Left ventricle myocardium inferior (tissue), 1 donor: ENCODE measurements at regions not wholly inside any gene's neighbourhood (a gene's known extent, or its start where the extent isn't known, plus 50 kb on each side); places are given as distances from the start of the nearest gene placed in this dataset.

ENCODE experiments used
- DNase-seq: peaks from one replicate; pipeline ENCODE4 v3.0.0-alpha.2; 2020
- H3K27ac ChIP-seq: fragments of 200-600 bp; replicated peaks from 2 replicates; pipeline ENCODE4 v1.8.0; 2021
- H3K27me3 ChIP-seq: fragments of 200-600 bp; 2 replicates; pipeline ENCODE4 v1.8.0; 2021; ENCODE audit warnings: low read depth
- H3K36me3 ChIP-seq: fragments of 200-600 bp; 2 replicates; pipeline ENCODE4 v1.8.0; 2021
- H3K4me1 ChIP-seq: fragments of 200-600 bp; 2 replicates; pipeline ENCODE4 v1.8.0; 2021
- H3K4me3 ChIP-seq: fragments of 200-600 bp; 2 replicates; pipeline ENCODE4 v1.8.0; 2021; ENCODE audit warnings: mild to moderate bottlenecking, moderate library complexity
- H3K9me3 ChIP-seq: fragments of 200-600 bp; replicated peaks from 2 replicates; pipeline ENCODE4 v1.8.0; 2021
- CTCF ChIP-seq: fragments of 200-600 bp; IDR thresholded peaks from 2 replicates; pipeline ENCODE4 v1.8.0; 2021; ENCODE audit warnings: antibody characterized with exemption, mild to moderate bottlenecking, borderline replicate concordance
- intact Hi-C: fragments of 100-400 bp; cut with micrococcal nuclease; formaldehyde crosslinking; loops from one replicate; pipeline ENCODE4 v1.11.0; 2022
- donor health status: DM: no; HTN: yes; CAD: no; lungs with severe emphysema.

- no peaks in the 10 kb centered on the region for H3K36me3 ChIP-seq
These were observed 178.7 kb upstream of the FAT1 start for GRCh38 chr4:186902361-186902760.

GRCh38 chr4:186904101-186904500, 180.4 kb upstream of the FAT1 start:
- no peak overlapping the region for H3K4me3 ChIP-seq
- no peak for DNase-seq
- no peaks in the 10 kb centered on the region for H3K27me3 ChIP-seq
- no peak for TF ChIP-seq CTCF
- intact Hi-C loops: no loop called here
- H3K9me3 ChIP-seq: no peaks in the 10 kb centered on the region
- no peaks in the 10 kb centered on the region for H3K36me3 ChIP-seq
- H3K4me1 ChIP-seq: peaks cover 12% of the 10 kb centered on the region
- H3K27ac ChIP-seq: no peak overlapping the region

More at GRCh38 chr4:186902361-186902760, 178.7 kb upstream of the FAT1 start:
- Histone ChIP-seq H3K4me1 (peaks cover 12% of the 10 kb centered on the region), H3K27me3 (no peaks in the 10 kb centered on the region), H3K9me3 (no peaks in the 10 kb centered on the region), H3K4me3 (no peak overlapping the region), H3K27ac (no peak overlapping the region)
- intact Hi-C loops: no loop called here
- TF ChIP-seq CTCF: no peak
- no peak for DNase-seq

- Histone ChIP-seq H3K27ac (no peak overlapping the region), H3K4me1 (peaks cover 12% of the 10 kb centered on the region), H3K4me3 (no peak overlapping the region), H3K27me3 (no peaks in the 10 kb centered on the region), H3K36me3 (no peaks in the 10 kb centered on the region), H3K9me3 (no peaks in the 10 kb centered on the region)
- TF ChIP-seq CTCF: no peak
- no peak for DNase-seq
- intact Hi-C loops: no loop called here
These were observed 183.1 kb upstream of the FAT1 start for GRCh38 chr4:186906722-186907121.

- Histone ChIP-seq H3K36me3 (no peaks in the 10 kb centered on the region), H3K4me1 (no peaks in the 10 kb centered on the region), H3K9me3 (no peaks in the 10 kb centered on the region), H3K27ac (no peak overlapping the region), H3K4me3 (no peak overlapping the region), H3K27me3 (no peaks in the 10 kb centered on the region)
- intact Hi-C loops: no loop called here
- no peak for DNase-seq
- no peak for TF ChIP-seq CTCF
These were observed 186.7 kb upstream of the FAT1 start for GRCh38 chr4:186910385-186910784.

- intact Hi-C loops: no loop called here
- DNase-seq: no peak
- no peaks in the 10 kb centered on the region for H3K9me3 ChIP-seq
- no peaks in the 10 kb centered on the region for H3K36me3 ChIP-seq
- no peaks in the 10 kb centered on the region for H3K4me1 ChIP-seq
- H3K27me3 ChIP-seq: no peaks in the 10 kb centered on the region
- H3K4me3 ChIP-seq: no peak overlapping the region
- no peak overlapping the region for H3K27ac ChIP-seq
- TF ChIP-seq CTCF: no peak
These were observed 188.9 kb upstream of the FAT1 start for GRCh38 chr4:186912606-186913005.

GRCh38 chr4:186915816-186916215, 192.2 kb upstream of the FAT1 start:
- Histone ChIP-seq H3K4me3 (no peak overlapping the region), H3K27me3 (no peaks in the 10 kb centered on the region), H3K4me1 (no peaks in the 10 kb centered on the region), H3K9me3 (no peaks in the 10 kb centered on the region), H3K27ac (no peak overlapping the region), H3K36me3 (no peaks in the 10 kb centered on the region)
- TF ChIP-seq CTCF: no peak
- DNase-seq: no peak
- intact Hi-C loops: no loop called here
